ENCODE measurements at regions not wholly inside any gene's neighbourhood (a gene's known extent, or its start where the extent isn't known, plus 50 kb on each side); places are given as distances from the start of the nearest gene placed in this dataset.
"Not testable (repeated sequence)": the region's sequence is repeated elsewhere in the genome, so short reads cannot be mapped to it uniquely, and the experiment has no call there.

- no peak for DNase-seq (ENCODE audit: low read depth)
These were observed 90.3 kb upstream of the TRIM24 start for GRCh38 chr7:138369797-138370196.

DNA sequence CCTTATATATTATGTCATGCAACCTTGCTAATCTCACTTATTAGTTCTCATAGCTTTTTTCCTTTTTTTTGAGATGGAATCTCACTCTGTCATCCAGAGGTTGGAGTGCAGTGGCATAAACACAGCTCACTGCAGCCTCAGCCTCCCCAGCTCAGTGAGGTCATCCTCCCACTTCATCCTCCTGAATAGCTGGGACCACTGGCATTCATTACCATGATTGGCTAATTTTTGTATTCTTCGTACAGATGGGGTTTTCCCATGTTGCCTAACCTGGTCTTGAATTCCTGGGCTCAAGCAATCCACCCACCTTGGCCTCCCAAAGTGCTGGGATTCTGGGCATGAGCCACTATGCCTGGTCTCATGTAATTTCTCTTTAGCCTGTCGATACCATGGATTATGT lies 89.1 kb upstream of the TRIM24 start:
- DNase-seq (ENCODE audit: low read depth) = no peak

GRCh38 chr7:138374119-138374693 lies 85.9 kb upstream of the TRIM24 start:
- DNase-seq (ENCODE audit: low read depth) = no peak

DNA sequence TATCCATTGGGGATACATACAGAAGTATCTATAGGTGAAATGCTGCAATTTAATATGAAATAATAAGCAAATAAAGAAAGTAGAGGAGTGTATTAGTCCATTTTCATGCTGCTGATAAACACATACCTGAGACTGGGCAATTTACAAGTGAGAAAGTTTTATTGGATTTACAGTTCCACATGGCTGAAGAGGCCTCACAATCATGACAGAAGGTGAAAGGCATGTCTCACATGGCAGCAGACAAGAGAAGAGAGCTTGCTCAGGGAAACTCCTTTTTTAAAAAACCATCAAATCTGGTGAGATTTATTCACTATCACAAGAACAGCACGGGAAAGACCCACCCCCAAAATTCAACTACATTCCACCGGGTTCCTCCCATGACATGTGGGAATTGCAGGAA lies 82.8 kb upstream of the TRIM24 start:
- no peak for DNase-seq (ENCODE audit: low read depth)

DNA sequence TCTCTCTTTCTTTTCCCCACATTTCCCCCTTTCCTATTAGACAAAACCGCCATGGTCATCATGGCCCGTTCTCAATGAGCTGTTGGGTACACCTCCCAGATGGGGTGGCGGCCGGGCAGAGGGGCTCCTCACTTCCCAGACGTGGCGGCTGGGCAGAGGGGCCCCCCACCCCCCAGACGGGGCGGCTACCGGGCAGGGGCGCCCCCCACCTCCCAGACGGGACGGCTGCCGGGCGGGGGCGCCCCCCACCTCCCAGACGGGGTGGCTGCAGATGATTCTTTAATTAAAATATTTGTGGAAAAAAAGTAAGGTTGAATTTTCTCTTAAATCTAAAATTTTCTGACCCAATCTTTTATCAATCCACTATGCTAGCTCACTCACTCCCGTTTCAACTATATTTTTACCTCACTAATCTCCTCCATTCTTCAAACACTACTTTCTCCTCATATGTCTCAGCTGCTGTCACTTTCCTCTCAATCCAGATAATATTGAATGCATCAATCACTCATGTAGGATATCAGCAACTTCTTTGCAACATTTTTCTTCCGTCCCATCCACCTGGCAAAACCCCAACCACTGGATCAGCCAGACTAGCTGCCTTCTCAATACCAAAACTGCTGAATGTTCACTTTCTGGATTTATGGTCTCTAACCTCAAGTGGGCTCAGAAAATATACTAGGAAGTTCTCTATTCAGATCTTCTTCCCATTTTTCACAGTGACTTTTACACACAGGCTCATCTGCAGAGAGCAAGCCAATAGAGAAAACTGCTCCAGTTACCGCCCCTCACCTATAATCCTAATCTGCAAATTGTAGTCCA lies 81.1 kb upstream of the TRIM24 start:
- no peak for DNase-seq (ENCODE audit: low read depth)

GRCh38 chr7:138382862-138383565 lies 77.0 kb upstream of the TRIM24 start:
- no peak for DNase-seq (ENCODE audit: low read depth)

GRCh38 chr7:138386821-138387220 lies 73.2 kb upstream of the TRIM24 start:
- no peak for DNase-seq (ENCODE audit: low read depth)

DNA sequence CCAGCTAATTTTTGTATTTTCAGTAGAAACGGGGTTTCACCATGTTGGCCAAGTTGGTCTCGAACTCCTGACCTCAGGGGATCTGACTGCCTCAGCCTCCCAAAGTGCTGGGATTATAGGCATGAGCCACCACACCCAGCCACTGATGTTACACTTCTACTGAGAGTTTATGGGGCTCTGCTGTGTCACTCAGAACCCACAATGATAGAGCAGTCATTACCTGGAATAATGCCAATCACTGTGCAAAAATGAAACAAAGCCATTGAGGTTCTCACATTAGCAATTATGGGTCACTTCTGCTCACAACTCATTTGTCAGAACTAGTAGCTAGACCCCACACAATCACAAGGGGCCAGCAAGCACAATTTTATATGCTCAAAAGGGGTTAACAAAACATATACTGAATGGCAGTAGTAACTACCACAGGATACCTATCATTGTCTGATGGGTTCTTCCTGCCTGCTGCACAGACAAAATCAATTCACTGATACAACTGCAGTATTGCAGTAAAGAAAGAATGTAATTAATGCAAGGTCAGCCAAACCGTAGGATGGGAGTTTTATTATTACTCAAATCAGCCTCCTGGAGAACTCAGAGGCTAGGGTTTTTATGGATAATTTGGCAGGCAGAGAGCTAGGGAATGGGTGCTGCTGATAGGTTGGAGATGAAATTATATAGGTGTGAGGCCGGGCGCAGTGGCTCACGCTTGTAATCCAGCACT lies 72.1 kb upstream of the TRIM24 start:
- no peak for DNase-seq (ENCODE audit: low read depth)

GRCh38 chr7:138388673-138389491 lies 71.2 kb upstream of the TRIM24 start:
- DNase-seq (ENCODE audit: low read depth) = no peak

DNA sequence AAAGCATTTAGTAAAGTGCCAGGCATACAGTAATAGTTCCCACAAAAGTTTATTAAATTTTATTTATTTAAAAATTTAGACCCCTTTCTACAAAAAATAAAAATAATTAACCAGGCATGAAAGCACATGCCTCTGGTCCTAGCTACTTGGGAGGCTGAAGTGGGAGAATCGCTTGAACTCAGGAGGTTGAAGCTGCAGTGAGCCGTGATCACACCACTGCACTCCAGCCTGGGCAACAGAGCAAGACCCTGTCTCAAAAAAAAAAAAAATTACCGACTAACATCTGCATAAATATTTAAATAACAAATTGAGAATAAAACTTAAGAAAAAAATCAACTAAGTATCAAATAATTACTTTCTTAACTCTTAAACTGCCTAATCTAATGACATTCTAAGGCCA lies 64.3 kb upstream of the TRIM24 start:
- no peak for DNase-seq (ENCODE audit: low read depth)

DNA sequence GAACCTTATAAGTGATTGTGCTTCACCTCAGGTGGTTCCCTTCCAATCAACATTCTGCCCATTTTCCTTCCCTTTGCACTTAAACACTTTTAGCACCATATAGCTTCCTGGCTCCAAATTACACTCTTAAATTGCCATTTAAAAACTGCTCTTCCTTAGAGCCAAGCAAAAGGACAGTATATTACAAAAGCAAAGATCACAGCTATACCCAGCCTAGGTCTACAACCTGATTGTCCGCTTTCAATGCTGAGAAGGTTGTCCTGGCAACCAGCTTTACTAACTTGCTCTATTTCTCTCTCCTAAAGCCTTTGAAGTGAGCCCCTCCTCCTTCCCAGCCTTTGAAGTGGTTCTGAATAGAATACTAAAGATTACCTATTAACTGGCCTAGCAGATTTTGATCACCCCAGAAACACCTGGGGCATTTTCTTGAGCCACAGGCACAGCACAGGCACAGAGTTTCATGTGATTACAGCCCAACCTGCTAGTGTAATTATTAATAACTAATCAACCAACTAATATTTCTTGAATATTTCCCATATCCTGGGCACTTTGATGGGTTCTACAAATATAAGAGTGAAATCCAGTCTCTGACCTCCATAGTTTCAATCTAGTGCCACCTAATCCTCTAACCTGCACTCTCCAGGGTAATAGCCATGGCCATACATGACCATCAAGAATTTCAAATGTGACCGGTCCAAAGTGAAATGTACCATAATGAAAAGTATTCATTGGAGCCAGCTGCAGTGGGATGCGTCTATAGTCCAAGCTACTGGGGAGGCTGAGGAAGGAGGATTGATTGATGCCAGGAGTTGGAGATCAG lies 63.6 kb upstream of the TRIM24 start:
- DNase-seq (ENCODE audit: low read depth) = no peak

- DNase-seq (ENCODE audit: low read depth) = not testable (repeated sequence)
These were observed 63.0 kb upstream of the TRIM24 start for GRCh38 chr7:138397071-138397433.

GRCh38 chr7:138398857-138399256 lies 61.2 kb upstream of the TRIM24 start:
- DNase-seq (ENCODE audit: low read depth) = no peak

- peak; percentile 42 for DNase-seq (ENCODE audit: low read depth)
These were observed 59.6 kb upstream of the TRIM24 start for GRCh38 chr7:138400400-138400886.

DNA sequence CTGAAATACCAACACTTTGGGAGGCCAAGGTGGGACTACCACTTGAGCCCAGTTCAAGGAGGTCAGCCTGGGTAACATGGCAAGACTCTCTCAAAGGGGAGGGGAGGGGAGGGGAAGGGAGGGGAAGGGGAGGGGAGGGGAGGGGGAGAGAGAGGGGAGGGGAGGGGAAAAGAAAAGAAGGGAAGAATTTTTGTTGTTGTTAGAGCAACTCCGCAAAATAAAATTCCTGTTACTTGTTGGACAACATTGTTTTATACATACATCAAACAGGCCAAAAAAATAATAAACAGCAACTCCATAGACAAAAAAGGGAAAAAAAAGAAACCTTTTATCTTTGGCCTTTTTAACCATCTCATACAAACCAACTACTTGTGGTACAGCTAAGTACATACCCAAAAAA lies 57.3 kb upstream of the TRIM24 start:
- no peak for DNase-seq (ENCODE audit: low read depth)

DNA sequence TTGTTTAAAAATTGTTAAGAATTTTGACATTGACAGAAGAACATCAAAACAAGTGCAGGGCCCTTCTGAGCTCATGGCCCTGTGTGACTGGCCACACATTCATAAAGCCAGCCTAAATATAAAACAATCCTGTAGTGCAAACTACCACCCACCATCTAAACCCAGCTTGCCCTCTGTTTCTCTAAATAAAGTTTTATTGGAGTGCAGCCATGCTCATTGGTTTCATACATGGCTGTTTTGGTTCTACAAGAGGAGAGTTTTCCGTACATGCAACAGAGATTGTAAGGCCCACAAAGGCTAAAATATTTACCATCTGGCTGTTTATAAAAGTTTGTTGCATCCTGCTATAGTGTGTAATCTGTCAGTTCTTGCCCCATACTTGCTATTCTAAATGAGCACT lies 54.6 kb upstream of the TRIM24 start:
- no peak for DNase-seq (ENCODE audit: low read depth)

DNA sequence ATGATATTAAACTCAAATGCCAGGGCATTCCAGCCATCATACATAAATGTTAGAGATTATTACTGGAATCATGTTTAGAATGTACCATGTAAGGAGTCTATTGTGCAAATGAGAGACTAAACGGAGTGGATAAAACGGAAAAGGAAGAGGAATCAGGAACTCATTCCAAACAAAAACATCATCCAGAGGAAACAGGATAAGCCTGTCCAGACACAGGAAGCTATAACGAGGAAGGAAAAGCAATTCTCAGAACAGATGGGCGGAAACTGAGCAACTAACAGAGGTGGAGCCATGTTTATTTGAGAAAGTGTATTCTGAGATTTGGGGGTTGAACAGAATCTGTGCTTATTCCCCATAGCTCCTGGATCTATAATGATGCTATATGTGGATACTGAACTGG lies 52.3 kb upstream of the TRIM24 start:
- DNase-seq (ENCODE audit: low read depth) = no peak
